Hypothalamus (tissue), 51 donors: ENCODE measurements at regions not wholly inside any gene's neighbourhood (a gene's known extent, or its start where the extent isn't known, plus 50 kb on each side); places are given as distances from the start of the nearest gene placed in this dataset.
"Not testable (repeated sequence)": the region's sequence is repeated elsewhere in the genome, so short reads cannot be mapped to it uniquely, and the experiment has no call there.

Experiments
- DNase-seq, 51 donors: peaks; one replicate each; lab custom pipeline; 2025; lab: John Stamatoyannopoulos, UW

- no peak for DNase-seq
Observed at GRCh38 chr4:53959343-53960120, 104.9 kb downstream of the CHIC2 start.

- no peak for DNase-seq
Observed at GRCh38 chr4:53956454-53956853, 108.0 kb downstream of the CHIC2 start.

GRCh38 chr4:53956053-53956452, 108.4 kb downstream of the CHIC2 start:
- DNase-seq: no peak

DNA sequence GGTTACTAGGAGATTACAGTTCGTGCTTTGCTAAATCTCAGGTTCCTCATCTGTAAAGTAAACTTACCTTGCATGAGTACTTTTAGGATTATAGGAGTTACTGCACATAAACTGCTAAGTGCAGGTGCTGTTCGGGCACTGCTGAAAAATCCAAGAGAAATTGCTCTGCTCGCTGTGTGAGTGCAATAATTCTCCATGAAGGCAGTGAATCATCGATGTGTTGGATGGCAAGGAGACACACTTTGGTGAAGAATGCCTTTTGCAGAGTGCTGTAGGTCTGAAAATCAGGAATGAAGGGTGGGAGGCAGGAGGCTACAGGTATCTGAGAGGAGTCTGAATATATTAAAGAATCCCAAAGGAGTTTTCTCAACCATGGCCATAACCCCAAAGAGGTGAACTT, 113.0 kb downstream of the CHIC2 start:
- no peak for DNase-seq

- DNase-seq: no peak
Observed at GRCh38 chr4:53943345-53944085, 120.9 kb downstream of the CHIC2 start.

DNA sequence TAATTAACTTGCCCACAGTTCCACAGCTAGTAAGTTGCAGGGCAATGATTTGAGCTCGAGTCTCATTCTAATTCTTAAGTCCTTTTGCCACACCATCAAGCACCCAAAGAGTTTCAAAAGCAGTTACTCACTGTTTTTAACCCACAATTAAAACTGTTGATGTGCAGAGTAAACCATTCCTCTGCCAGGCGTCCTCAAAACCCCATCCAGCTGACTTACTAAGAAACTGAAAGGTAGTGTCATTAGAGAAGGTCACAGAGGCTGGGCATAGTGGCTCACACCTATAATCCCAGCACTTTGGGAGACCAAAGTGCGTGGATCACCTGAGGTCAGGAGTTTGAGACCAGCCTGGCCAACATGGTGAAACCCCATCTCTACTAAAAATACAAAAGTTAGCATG, 121.7 kb downstream of the CHIC2 start:
- no peak for DNase-seq

DNA sequence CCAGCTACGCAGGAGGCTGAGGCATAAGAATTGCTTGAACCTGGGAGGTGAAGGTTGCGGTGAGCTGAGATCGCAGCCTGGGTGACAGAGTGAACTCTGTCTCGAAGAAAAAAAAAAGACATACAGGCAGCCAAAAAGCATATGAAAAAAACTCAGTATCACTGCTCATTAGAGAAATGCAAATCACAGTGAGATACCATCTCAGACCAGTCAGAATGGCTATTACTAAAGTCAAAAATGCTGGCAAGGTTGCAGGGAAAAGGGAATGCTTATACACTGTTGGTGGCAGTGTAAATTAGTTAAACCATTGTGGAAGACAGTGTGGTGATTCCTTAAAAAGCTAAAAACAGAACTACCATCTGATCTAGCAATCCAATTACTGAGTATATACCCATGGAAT, 123.1 kb downstream of the CHIC2 start:
- no peak for DNase-seq

GRCh38 chr4:53939892-53940291, 124.5 kb downstream of the CHIC2 start:
- not testable (repeated sequence) for DNase-seq

- DNase-seq: no peak
Observed at GRCh38 chr4:53937918-53938317, 126.5 kb downstream of the CHIC2 start.

DNA sequence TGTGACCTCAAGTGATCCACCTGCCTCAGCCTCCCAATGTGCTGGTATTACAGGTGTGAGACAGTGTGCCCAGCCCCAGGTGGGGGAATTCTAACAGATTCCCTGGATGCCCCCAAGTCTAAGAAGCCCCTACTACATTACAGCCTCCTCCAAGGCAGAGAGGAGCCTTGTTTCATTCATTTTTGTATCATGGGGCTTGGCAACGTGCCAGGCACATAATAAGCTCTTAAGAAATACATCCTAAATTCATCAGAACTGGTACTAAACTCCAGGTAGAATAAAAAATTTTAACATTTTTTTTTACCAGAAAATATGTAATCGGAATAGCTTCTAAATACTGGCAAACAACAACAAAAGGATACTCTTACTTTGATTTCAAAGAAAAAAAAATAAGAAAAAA, 127.1 kb downstream of the CHIC2 start:
- DNase-seq: no peak

DNA sequence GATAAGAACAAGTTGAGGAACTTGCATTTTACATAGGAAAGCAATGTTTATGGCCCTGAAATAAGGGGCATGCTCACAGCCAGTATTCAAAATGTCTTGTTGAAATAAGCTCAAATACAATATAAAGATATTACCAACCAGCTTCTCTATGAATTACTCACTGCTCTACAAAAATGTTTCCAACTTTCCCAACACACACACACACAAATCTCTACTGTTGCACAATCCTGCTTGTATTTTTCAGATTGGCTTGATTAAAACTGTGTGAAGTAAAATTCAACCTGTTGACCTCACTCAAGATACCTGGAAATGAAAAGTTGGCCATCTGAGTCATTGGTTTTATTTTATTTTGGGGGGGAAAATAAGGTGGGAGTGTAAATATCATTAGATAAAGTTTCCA, 128.6 kb downstream of the CHIC2 start:
- no peak for DNase-seq

- no peak for DNase-seq
Observed at GRCh38 chr4:53932796-53933610, 131.4 kb downstream of the CHIC2 start.

- DNase-seq: no peak
Observed at GRCh38 chr4:53931461-53931961, 132.9 kb downstream of the CHIC2 start.

DNA sequence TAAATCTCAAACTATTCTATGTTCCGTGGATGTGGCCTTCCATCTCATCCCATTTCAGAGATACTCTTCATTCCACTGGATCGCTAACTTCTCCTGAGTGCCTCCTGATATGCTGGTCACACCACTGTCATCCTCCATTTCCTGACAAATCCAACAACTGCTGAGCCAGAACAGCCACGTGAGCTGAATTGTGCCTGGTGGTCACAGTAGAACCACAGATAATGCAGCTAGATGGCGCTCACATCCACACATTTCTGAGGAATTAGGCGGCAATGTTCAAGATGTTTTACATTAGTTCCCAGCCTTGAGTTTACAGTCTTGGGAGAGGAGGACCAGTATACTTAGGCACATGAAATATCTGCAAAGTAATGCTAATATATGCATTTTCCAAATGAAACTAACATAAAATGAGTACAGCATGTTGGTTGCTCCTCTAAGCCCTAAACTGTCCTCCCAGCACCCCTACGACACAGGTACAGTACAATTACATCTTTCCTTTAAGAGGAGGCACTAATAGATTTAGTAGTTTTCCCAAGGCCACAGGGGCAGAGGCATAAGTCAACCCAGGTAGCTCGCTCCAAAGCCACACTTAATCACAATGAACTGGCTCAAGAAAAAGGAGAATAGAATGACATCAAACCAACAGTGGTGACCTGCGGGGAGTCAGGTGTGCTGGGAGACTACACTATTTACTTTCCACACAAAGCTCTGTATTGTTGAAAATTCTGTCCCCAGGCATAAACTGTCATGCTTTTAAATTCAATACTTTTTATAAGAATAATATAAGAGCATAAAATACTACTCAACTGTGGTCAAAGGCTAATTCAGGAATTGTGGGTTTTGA, 134.2 kb downstream of the CHIC2 start:
- DNase-seq: peak in 46 of 51 donors; percentile 1 to 78 (median 42)

DNA sequence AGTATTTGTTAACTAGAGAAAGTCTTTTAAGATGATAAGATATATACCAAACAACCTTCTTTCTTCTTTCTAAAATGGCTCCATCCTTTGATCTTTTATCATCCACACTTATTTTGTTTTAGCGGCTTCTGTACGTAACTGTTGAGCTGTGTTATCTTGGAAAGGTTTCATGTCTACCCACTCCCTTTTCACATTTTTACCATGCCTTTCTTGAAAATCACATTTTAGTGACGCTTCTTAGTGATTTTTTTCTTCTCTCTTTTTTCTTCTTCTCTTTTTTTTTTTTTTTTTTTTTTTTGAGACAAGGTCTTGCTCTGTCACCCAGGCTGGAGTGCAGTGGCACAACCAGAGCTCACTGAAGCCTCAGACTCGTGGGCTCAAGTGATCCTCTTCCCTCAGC, 135.1 kb downstream of the CHIC2 start:
- no peak for DNase-seq

GRCh38 chr4:53928825-53929224, 135.6 kb downstream of the CHIC2 start:
- DNase-seq: no peak

GRCh38 chr4:53925050-53925605, 139.3 kb downstream of the CHIC2 start:
- DNase-seq: no peak

DNA sequence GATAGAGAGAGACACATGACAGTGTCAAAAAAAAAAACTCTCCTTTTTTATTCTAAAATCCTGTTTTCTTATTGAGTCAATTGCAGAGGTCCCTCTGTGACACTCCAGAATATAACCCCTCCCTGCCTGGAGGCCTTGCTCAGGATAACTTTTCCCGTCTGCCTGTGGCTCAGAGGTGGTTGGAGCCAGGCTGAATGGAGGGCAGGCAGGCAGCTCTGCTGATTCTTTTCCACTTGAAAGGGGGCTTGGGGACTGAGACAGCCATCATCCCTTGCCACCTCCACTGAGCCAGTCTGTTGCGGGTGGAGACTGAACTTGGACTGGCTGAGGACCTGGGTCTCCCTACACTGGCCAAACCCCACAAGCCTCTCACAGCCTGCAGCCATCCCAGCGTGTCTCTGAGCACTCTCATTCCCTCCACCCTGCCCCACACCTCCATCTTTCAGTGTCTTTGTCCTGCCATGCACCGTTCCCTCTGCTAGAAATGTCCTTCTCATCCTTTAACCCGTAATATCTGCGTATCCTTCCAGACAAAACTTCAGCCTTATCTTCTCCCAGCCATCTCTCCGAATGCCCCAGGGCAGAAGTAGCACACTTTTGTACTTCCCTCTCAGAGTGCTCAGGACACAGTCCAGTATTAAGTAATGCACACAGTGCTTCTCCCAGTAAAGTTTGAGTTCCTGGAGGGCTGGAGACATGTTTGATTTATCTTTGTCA, 139.9 kb downstream of the CHIC2 start:
- no peak for DNase-seq

DNA sequence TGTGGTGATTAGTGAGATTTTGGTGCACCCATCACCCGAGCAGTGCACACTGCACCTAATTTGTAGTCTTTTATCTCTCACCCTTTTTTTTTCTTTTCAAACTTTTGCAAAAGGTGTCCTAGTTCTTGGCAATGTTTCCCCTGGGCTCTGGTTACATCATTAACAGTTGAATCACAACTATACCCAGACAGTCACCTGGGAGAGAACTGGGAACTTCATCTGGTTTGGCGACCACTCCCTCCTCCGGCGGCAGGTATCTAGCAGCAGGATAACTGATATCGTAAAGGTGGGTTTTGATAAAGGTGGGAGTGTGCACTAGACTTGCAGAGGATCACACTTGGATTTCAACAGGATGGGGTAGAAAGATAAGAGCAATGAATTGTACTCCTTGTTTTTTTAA, 140.5 kb downstream of the CHIC2 start:
- DNase-seq: no peak
